ENCODE measurements at regions not wholly inside any gene's neighbourhood (a gene's known extent, or its start where the extent isn't known, plus 50 kb on each side); places are given as distances from the start of the nearest gene placed in this dataset.

GRCh38 chr7:47689558-47689957, 107.6 kb upstream of the TNS3 start:
- Histone ChIP-seq H3K4me3 (ENCODE audit: low read length) (no peak overlapping the region), H3K4me2 (ENCODE audit: low read length) (no peak overlapping the region), H3K4me1 (ENCODE audit: low read length) (no peaks in the 10 kb centered on the region), H4K20me1 (ENCODE audit: insufficient read depth, low read length) (no peaks in the 10 kb centered on the region), H3K9me3 (ENCODE audit: insufficient read depth, low read length) (no peaks in the 10 kb centered on the region), H3K27ac (ENCODE audit: low read length) (no peak overlapping the region), H3K27me3 (ENCODE audit: low read depth, low read length) (no peaks in the 10 kb centered on the region), H3K79me2 (ENCODE audit: low read length) (no peaks in the 10 kb centered on the region), H3K36me3 (replicated peaks; ENCODE audit: low read depth, low read length) (no peaks in the 10 kb centered on the region), H3K9ac (ENCODE audit: low read length) (no peak overlapping the region), H2AFZ (ENCODE audit: low read depth, low read length) (no peak overlapping the region)
- TF ChIP-seq CTCF (IDR thresholded peaks at IDR 0.05; ENCODE audit: low read depth, low read length): no peak
- no peak for TF ChIP-seq EZH2phosphoT487 (IDR thresholded peaks at IDR 0.05; ENCODE audit: low read depth)

GRCh38 chr7:47688311-47689100, 106.6 kb upstream of the TNS3 start:
- no peaks in the 10 kb centered on the region for H3K27me3 ChIP-seq (ENCODE audit: low read depth, low read length)
- no peaks in the 10 kb centered on the region for H3K79me2 ChIP-seq (ENCODE audit: low read length)
- no peaks in the 10 kb centered on the region for H4K20me1 ChIP-seq (ENCODE audit: insufficient read depth, low read length)
- H3K4me2 ChIP-seq (ENCODE audit: low read length): no peak overlapping the region
- H3K27ac ChIP-seq (ENCODE audit: low read length): no peak overlapping the region
- H3K4me1 ChIP-seq (ENCODE audit: low read length): no peaks in the 10 kb centered on the region
- no peaks in the 10 kb centered on the region for H3K9me3 ChIP-seq (ENCODE audit: insufficient read depth, low read length)
- no peak overlapping the region for H2AFZ ChIP-seq (ENCODE audit: low read depth, low read length)
- no peak overlapping the region for H3K4me3 ChIP-seq (ENCODE audit: low read length)
- TF ChIP-seq EZH2phosphoT487 (IDR thresholded peaks at IDR 0.05; ENCODE audit: low read depth) (no peak), CTCF (IDR thresholded peaks at IDR 0.05; ENCODE audit: low read depth, low read length) (no peak)
- H3K36me3 ChIP-seq (replicated peaks; ENCODE audit: low read depth, low read length): no peaks in the 10 kb centered on the region
- no peak overlapping the region for H3K9ac ChIP-seq (ENCODE audit: low read length)

- no peak for TF ChIP-seq CTCF (IDR thresholded peaks at IDR 0.05; ENCODE audit: low read depth, low read length)
- TF ChIP-seq EZH2phosphoT487 (IDR thresholded peaks at IDR 0.05; ENCODE audit: low read depth): no peak
- Histone ChIP-seq H3K27ac (ENCODE audit: low read length) (no peak overlapping the region), H4K20me1 (ENCODE audit: insufficient read depth, low read length) (no peaks in the 10 kb centered on the region), H3K27me3 (ENCODE audit: low read depth, low read length) (no peaks in the 10 kb centered on the region), H3K4me3 (ENCODE audit: low read length) (no peak overlapping the region), H3K4me1 (ENCODE audit: low read length) (peaks cover 5% of the 10 kb centered on the region), H2AFZ (ENCODE audit: low read depth, low read length) (no peak overlapping the region), H3K9me3 (ENCODE audit: insufficient read depth, low read length) (no peaks in the 10 kb centered on the region), H3K9ac (ENCODE audit: low read length) (no peak overlapping the region), H3K36me3 (replicated peaks; ENCODE audit: low read depth, low read length) (no peaks in the 10 kb centered on the region), H3K79me2 (ENCODE audit: low read length) (no peaks in the 10 kb centered on the region), H3K4me2 (ENCODE audit: low read length) (no peak overlapping the region)
These were observed 103.9 kb upstream of the TNS3 start for GRCh38 chr7:47685712-47686376.

- Histone ChIP-seq H3K4me3 (ENCODE audit: low read length) (no peak overlapping the region), H3K9me3 (ENCODE audit: insufficient read depth, low read length) (no peaks in the 10 kb centered on the region), H3K36me3 (replicated peaks; ENCODE audit: low read depth, low read length) (no peaks in the 10 kb centered on the region), H3K79me2 (ENCODE audit: low read length) (no peaks in the 10 kb centered on the region), H3K27me3 (ENCODE audit: low read depth, low read length) (no peaks in the 10 kb centered on the region), H4K20me1 (ENCODE audit: insufficient read depth, low read length) (no peaks in the 10 kb centered on the region), H2AFZ (ENCODE audit: low read depth, low read length) (no peak overlapping the region), H3K4me1 (ENCODE audit: low read length) (peaks cover 6% of the 10 kb centered on the region), H3K9ac (ENCODE audit: low read length) (no peak overlapping the region), H3K4me2 (ENCODE audit: low read length) (no peak overlapping the region), H3K27ac (ENCODE audit: low read length) (no peak overlapping the region)
- TF ChIP-seq EZH2phosphoT487 (IDR thresholded peaks at IDR 0.05; ENCODE audit: low read depth) (no peak), CTCF (IDR thresholded peaks at IDR 0.05; ENCODE audit: low read depth, low read length) (no peak)
These were observed 103.2 kb upstream of the TNS3 start for GRCh38 chr7:47685151-47685550.
